Left lung (tissue), 4 donors: ENCODE measurements at regions not wholly inside any gene's neighbourhood (a gene's known extent, or its start where the extent isn't known, plus 50 kb on each side); places are given as distances from the start of the nearest gene placed in this dataset.

ENCODE experiments used
- ATAC-seq: fragments of 200-7000 bp; cut with Tn5 transposase; one replicate; pipeline ENCODE4 v1.9.1; 2020; ENCODE audit warnings: moderate library complexity
- DNase-seq, 4 donors: peaks; one replicate each; pipeline ENCODE4 v3.0.0-alpha.2; 2013 to 2020
- H3K27ac ChIP-seq, 2 donors: fragments of 200-600 bp; sonication (generic) in 1 of 2; one replicate each; pipeline versions ENCODE4 v1.5.0 to v1.8.0; 2020 to 2021
- H3K27me3 ChIP-seq, 2 donors: fragments of 200-600 bp; sonication (generic) in 1 of 2; one replicate each; pipeline versions ENCODE4 v1.5.0 to v1.8.0; 2020 to 2021
- H3K36me3 ChIP-seq, 2 donors: fragments of 200-600 bp; sonication (generic) in 1 of 2; one replicate each; pipeline versions ENCODE4 v1.5.0 to v1.8.0; 2020 to 2021
- H3K4me1 ChIP-seq, 2 donors: fragments of 200-600 bp; one replicate each; pipeline ENCODE4 v1.8.0; 2021
- H3K4me3 ChIP-seq, 2 donors: fragments of 200-600 bp; sonication (generic) in 1 of 2; one replicate each; pipeline versions ENCODE4 v1.5.0 to v1.8.0; 2020 to 2021; ENCODE audit warnings: mild to moderate bottlenecking in 1 of 2
- H3K9me3 ChIP-seq, 2 donors: fragments of 200-600 bp; sonication (generic) in 1 of 2; one replicate each; pipeline versions ENCODE4 v1.5.0 to v1.8.0; 2020 to 2021
- CTCF ChIP-seq, 2 donors: fragments of 200-600 bp; sonication (generic) in 1 of 2; IDR thresholded peaks; one replicate each; pipeline versions ENCODE4 v1.5.0 to v1.8.0; 2021; ENCODE audit warnings: antibody characterized with exemption in 2 of 2
- intact Hi-C, 2 donors: fragments of 100-400 bp; cut with DNase I; formaldehyde crosslinking; loops; one replicate each; pipeline versions ENCODE4 v1.11.2 to v1.14.2; 2022
- donor health status: DM: no; HTN: yes; CAD: no.
- donor health status: DM: no; HTN: no; CAD: no.

GRCh38 chr1:106789686-106790085 is 266.8 kb upstream of the PRMT6 start:
- Histone ChIP-seq H3K9me3 (peaks cover 0 to 3% of the 10 kb centered on the region in 2 donors), H3K4me1 (peaks cover 0 to 5% of the 10 kb centered on the region in 2 donors), H3K36me3 (no peaks in the 10 kb centered on the region), H3K27me3 (no peaks in the 10 kb centered on the region), H3K27ac (no peak overlapping the region), H3K4me3 (no peak overlapping the region)
- no peak for TF ChIP-seq CTCF (IDR thresholded peaks at IDR 0.05)
- no peak for DNase-seq
- no peak for ATAC-seq
- intact Hi-C loops: no loop called here

GRCh38 chr1:106791041-106791440 is 265.4 kb upstream of the PRMT6 start:
- Histone ChIP-seq H3K27ac (no peak overlapping the region), H3K4me1 (peaks cover 0 to 5% of the 10 kb centered on the region in 2 donors), H3K4me3 (no peak overlapping the region), H3K36me3 (no peaks in the 10 kb centered on the region), H3K27me3 (no peaks in the 10 kb centered on the region), H3K9me3 (peaks cover 0 to 3% of the 10 kb centered on the region in 2 donors)
- intact Hi-C loops: no loop called here
- peak in 1 of 4 donors; percentile 39 for DNase-seq
- TF ChIP-seq CTCF (IDR thresholded peaks at IDR 0.05): no peak
- ATAC-seq: no peak

- H3K27ac ChIP-seq: no peak overlapping the region
- H3K4me1 ChIP-seq: peaks cover 0 to 5% of the 10 kb centered on the region in 2 donors
- no peaks in the 10 kb centered on the region for H3K36me3 ChIP-seq
- ATAC-seq (no peak), DNase-seq (peak in 1 of 4 donors; percentile 22)
- intact Hi-C loops: no loop called here
- H3K27me3 ChIP-seq: no peaks in the 10 kb centered on the region
- H3K4me3 ChIP-seq: no peak overlapping the region
- peaks cover 0 to 3% of the 10 kb centered on the region in 2 donors for H3K9me3 ChIP-seq
- TF ChIP-seq CTCF (IDR thresholded peaks at IDR 0.05): no peak
Measured at GRCh38 chr1:106793651-106794050, 262.8 kb upstream of the PRMT6 start.

- no peak for TF ChIP-seq CTCF (IDR thresholded peaks at IDR 0.05)
- Histone ChIP-seq H3K4me3 (no peak overlapping the region), H3K27ac (no peak overlapping the region), H3K27me3 (no peaks in the 10 kb centered on the region), H3K36me3 (no peaks in the 10 kb centered on the region), H3K4me1 (peaks cover 0 to 2% of the 10 kb centered on the region in 2 donors), H3K9me3 (no peaks in the 10 kb centered on the region)
- ATAC-seq: no peak
- intact Hi-C loops: no loop called here
- no peak for DNase-seq
Measured at GRCh38 chr1:106798991-106799390, 257.5 kb upstream of the PRMT6 start.

- H3K9me3 ChIP-seq: no peaks in the 10 kb centered on the region
- ATAC-seq (no peak), DNase-seq (peak in 1 of 4 donors; percentile 25)
- H3K4me3 ChIP-seq: no peak overlapping the region
- H3K27me3 ChIP-seq: no peaks in the 10 kb centered on the region
- no peak overlapping the region for H3K27ac ChIP-seq
- H3K36me3 ChIP-seq: no peaks in the 10 kb centered on the region
- no peaks in the 10 kb centered on the region for H3K4me1 ChIP-seq
- no peak for TF ChIP-seq CTCF (IDR thresholded peaks at IDR 0.05)
- intact Hi-C loops: no loop called here
Measured at GRCh38 chr1:106802181-106802580, 254.3 kb upstream of the PRMT6 start.
